ENCODE measurements at regions not wholly inside any gene's neighbourhood (a gene's known extent, or its start where the extent isn't known, plus 50 kb on each side); places are given as distances from the start of the nearest gene placed in this dataset.

DNA sequence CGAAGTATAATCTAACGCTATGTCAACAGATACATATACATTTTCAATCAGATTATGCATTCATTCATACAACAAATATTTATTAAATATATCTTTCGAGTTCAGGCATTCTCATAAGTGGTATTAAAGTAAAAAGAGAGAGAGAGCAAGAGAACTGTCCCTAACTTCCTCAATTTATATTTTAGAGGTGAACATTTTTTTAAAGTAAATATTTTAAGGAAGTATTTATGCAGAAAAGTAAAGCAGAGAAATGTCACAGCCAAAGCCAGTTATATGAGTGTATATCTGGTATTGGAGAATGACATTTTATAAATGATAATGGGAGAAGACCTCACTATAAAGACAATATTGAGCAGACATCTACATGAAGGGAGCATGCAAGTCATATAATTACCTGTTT, 667.3 kb upstream of the CDH9 start (continued):
- TF ChIP-seq, protein P1, sequence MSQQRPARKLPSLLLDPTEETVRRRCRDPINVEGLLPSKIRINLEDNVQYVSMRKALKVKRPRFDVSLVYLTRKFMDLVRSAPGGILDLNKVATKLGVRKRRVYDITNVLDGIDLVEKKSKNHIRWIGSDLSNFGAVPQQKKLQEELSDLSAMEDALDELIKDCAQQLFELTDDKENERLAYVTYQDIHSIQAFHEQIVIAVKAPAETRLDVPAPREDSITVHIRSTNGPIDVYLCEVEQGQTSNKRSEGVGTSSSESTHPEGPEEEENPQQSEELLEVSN (IDR thresholded peaks at IDR 0.05): no peak
- no peak for TF ChIP-seq TEAD4 (IDR thresholded peaks at IDR 0.05; ENCODE audit: low read depth, low read length)

Data from H1 (cell line).